ENCODE measurements at regions not wholly inside any gene's neighbourhood (a gene's known extent, or its start where the extent isn't known, plus 50 kb on each side); places are given as distances from the start of the nearest gene placed in this dataset.

- no peak overlapping the region for H3K27ac Mint-ChIP-seq
Measured at GRCh38 chr5:5649641-5650040, 227.2 kb downstream of the ICE1 start.

DNA sequence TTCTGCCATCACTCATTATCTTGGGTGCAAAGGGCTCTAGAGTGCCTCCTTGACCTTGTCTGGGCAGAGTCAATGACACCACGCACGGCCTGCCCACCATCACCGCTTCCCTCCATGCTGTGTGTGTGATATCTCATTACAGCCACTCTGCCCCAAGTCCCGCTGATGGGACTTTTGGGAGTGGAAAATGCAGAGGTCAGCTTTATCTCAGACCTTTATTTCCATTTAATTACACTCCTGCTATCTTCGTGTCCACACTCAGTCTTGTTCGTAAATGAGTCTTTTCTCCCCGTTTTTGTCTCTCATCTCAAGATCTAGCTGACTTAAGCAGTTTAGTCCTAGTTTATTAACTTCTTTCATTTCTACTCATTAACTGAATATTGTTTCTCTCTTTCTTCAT is 226.2 kb downstream of the ICE1 start:
- Mint-ChIP-seq H3K9me3 (peaks cover 0 to 3% of the 10 kb centered on the region in 2 donors), H3K36me3 (ENCODE audit: insufficient read depth in 2 of 2) (no peaks in the 10 kb centered on the region), H3K4me3 (no peak overlapping the region), H3K27ac (no peak overlapping the region), H3K27me3 (ENCODE audit: low read depth) (no peaks in the 10 kb centered on the region), H3K4me1 (ENCODE audit: low read depth) (no peaks in the 10 kb centered on the region)
- no peak for DNase-seq
- ATAC-seq (replicated peaks in 1 of 2): no peak

More at GRCh38 chr5:5649641-5650040, 227.2 kb downstream of the ICE1 start:
- Mint-ChIP-seq H3K4me3 (no peak overlapping the region), H3K4me1 (ENCODE audit: low read depth) (no peaks in the 10 kb centered on the region), H3K9me3 (peaks cover 0 to 3% of the 10 kb centered on the region in 2 donors), H3K36me3 (ENCODE audit: insufficient read depth in 2 of 2) (no peaks in the 10 kb centered on the region), H3K27me3 (ENCODE audit: low read depth) (no peaks in the 10 kb centered on the region)
- ATAC-seq (replicated peaks in 1 of 2) (no peak), DNase-seq (no peak)

GRCh38 chr5:5645891-5646290 is 223.4 kb downstream of the ICE1 start:
- DNase-seq (no peak), ATAC-seq (replicated peaks in 1 of 2) (no peak)
- H3K9me3 Mint-ChIP-seq: peaks cover 0 to 3% of the 10 kb centered on the region in 2 donors
- no peak overlapping the region for H3K4me3 Mint-ChIP-seq
- H3K27me3 Mint-ChIP-seq (ENCODE audit: low read depth): peaks cover 11% of the 10 kb centered on the region
- H3K27ac Mint-ChIP-seq: no peak overlapping the region
- no peaks in the 10 kb centered on the region for H3K4me1 Mint-ChIP-seq (ENCODE audit: low read depth)
- no peaks in the 10 kb centered on the region for H3K36me3 Mint-ChIP-seq (ENCODE audit: insufficient read depth in 2 of 2)

DNA sequence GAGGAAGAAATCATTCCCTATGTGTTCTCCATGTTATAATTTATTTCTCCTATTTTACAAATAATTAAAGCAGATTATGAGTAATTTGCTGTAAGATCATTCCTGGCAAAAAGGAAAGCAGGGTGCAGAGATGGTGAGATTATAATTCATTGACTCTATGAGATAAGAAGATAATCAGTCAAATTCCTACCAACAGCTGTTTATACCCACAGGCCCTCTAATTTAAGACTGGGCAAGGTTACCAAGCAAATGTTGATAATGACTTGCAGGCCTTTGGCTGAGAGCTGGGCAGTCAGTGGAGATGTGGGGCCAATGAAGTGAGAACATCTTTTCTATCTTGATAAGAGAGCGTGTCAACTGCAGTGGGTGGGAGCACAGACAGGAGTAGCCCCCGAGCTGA is 222.7 kb downstream of the ICE1 start:
- H3K36me3 Mint-ChIP-seq (ENCODE audit: insufficient read depth in 2 of 2): no peaks in the 10 kb centered on the region
- no peak overlapping the region for H3K27ac Mint-ChIP-seq
- no peaks in the 10 kb centered on the region for H3K4me1 Mint-ChIP-seq (ENCODE audit: low read depth)
- H3K9me3 Mint-ChIP-seq: peaks cover 0 to 3% of the 10 kb centered on the region in 2 donors
- peaks cover 11% of the 10 kb centered on the region for H3K27me3 Mint-ChIP-seq (ENCODE audit: low read depth)
- DNase-seq: no peak
- no peak for ATAC-seq (replicated peaks in 1 of 2)
- H3K4me3 Mint-ChIP-seq: no peak overlapping the region

DNA sequence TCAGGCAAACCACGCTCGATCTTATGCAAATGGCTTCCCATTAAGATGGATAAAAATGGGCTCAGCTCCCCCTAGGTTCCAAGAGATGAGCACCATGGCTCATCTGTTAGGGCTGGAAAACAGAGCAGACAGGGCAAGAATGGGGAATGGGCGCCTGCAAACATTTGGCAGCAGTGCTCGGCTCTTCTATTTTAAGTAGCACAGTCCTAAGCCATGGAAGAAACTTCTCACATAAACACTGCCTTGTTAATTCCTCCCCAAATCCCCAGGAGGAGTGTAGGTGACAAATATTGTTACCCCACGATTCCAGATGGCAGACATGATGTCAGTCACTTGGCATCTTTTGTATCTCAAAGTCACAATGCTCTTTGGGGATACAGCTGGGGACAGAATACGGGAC is 221.8 kb downstream of the ICE1 start:
- DNase-seq: no peak
- H3K4me1 Mint-ChIP-seq (ENCODE audit: low read depth): no peaks in the 10 kb centered on the region
- no peaks in the 10 kb centered on the region for H3K36me3 Mint-ChIP-seq (ENCODE audit: insufficient read depth in 2 of 2)
- H3K9me3 Mint-ChIP-seq: peaks cover 0 to 3% of the 10 kb centered on the region in 2 donors
- peaks cover 18% of the 10 kb centered on the region for H3K27me3 Mint-ChIP-seq (ENCODE audit: low read depth)
- no peak for ATAC-seq (replicated peaks in 1 of 2)
- H3K4me3 Mint-ChIP-seq: no peak overlapping the region
- no peak overlapping the region for H3K27ac Mint-ChIP-seq

DNA sequence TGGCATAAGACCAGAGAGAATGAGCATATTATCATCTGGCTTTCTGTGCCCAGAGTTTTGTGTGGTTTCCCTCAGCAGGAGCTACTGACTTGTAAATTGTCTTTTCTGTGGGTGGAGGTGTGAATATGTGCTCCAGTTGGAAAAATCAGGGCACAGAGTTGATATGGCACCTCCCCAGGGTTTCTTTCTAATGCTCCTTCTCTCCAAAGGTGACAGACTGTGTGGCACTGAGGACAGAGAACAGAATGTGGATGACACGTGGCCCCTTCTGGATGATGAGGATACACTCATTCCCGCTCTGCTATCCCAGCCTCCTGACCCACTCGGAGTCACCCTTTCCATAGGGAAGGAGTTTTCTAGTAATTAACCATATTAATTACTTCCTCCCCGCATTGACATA is 221.0 kb downstream of the ICE1 start:
- Mint-ChIP-seq H3K27me3 (ENCODE audit: low read depth) (peaks cover 18% of the 10 kb centered on the region), H3K27ac (no peak overlapping the region), H3K36me3 (ENCODE audit: insufficient read depth in 2 of 2) (no peaks in the 10 kb centered on the region), H3K4me1 (ENCODE audit: low read depth) (no peaks in the 10 kb centered on the region), H3K9me3 (no peaks in the 10 kb centered on the region), H3K4me3 (no peak overlapping the region)
- ATAC-seq (replicated peaks in 1 of 2): no peak
- no peak for DNase-seq

DNA sequence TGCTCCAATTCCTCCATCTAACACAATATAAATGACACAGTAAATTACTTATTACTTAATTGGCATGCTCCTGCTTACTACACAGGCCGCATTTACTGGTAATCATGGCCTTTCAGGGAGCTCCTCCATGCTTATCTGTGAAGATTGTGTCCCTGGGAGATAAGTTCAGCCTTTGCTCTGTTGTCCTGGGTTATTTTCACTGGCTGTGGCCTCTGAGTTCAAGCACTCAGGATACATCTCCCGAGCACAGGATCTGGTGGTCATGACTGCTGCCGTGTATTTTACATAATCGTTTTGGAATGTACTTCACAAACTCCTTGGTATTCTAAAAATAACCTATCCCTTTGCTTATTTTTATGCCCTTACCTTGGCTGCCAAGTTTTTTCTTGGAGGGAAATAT is 215.7 kb downstream of the ICE1 start:
- no peaks in the 10 kb centered on the region for H3K9me3 Mint-ChIP-seq
- ATAC-seq (replicated peaks in 1 of 2): no peak
- H3K4me3 Mint-ChIP-seq: no peak overlapping the region
- H3K27me3 Mint-ChIP-seq (ENCODE audit: low read depth): peaks cover 26% of the 10 kb centered on the region
- H3K4me1 Mint-ChIP-seq (ENCODE audit: low read depth): no peaks in the 10 kb centered on the region
- no peak overlapping the region for H3K27ac Mint-ChIP-seq
- DNase-seq: no peak
- no peaks in the 10 kb centered on the region for H3K36me3 Mint-ChIP-seq (ENCODE audit: insufficient read depth in 2 of 2)

DNA sequence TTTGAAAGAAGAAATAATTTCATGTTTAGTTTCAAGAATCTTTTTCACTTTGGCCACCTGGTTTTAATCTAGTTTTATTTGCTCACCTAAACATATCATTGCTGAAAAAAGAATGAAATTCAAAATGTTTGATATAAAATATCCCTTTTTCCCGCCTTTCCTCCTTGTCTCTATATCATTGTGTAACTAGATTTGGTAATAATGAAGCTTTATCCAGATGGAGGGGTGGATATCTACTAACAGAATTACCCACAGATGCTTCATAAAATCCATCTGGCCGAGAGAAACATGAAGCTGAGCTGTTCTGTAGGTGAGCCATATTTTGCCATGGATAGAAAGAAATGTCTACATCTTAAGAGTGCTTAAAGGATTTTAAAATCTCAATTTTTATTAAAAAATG is 214.7 kb downstream of the ICE1 start:
- ATAC-seq (replicated peaks in 1 of 2): no peak
- no peak for DNase-seq
- no peak overlapping the region for H3K27ac Mint-ChIP-seq
- H3K4me3 Mint-ChIP-seq: no peak overlapping the region
- H3K27me3 Mint-ChIP-seq (ENCODE audit: low read depth): peaks cover 26% of the 10 kb centered on the region
- H3K4me1 Mint-ChIP-seq (ENCODE audit: low read depth): no peaks in the 10 kb centered on the region
- no peaks in the 10 kb centered on the region for H3K9me3 Mint-ChIP-seq
- H3K36me3 Mint-ChIP-seq (ENCODE audit: insufficient read depth in 2 of 2): no peaks in the 10 kb centered on the region

DNA sequence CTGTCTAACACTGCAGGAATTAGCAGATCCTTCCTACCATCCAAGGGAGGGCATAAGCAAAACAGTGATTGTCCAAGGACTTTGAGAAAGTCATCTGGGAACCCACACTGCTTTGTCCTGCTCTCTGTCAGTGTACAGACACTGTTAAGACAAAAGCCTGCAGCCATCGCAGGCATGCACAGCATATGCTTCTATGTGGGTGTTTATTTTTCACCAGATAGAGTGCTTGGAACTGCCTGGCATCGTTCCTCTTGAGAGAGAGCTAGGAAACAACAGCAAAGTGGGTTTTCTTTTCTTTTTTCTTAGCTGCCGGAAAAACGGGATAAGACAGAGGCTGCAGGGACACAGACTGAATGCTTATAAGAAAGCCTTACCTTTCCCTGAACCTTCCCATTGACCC is 212.3 kb downstream of the ICE1 start:
- Mint-ChIP-seq H3K4me3 (no peak overlapping the region), H3K4me1 (ENCODE audit: low read depth) (no peaks in the 10 kb centered on the region), H3K36me3 (ENCODE audit: insufficient read depth in 2 of 2) (no peaks in the 10 kb centered on the region), H3K27ac (no peak overlapping the region), H3K9me3 (no peaks in the 10 kb centered on the region), H3K27me3 (ENCODE audit: low read depth) (peaks cover 14% of the 10 kb centered on the region)
- DNase-seq (no peak), ATAC-seq (replicated peaks in 1 of 2) (no peak)

- H3K4me1 Mint-ChIP-seq (ENCODE audit: low read depth): no peaks in the 10 kb centered on the region
- H3K9me3 Mint-ChIP-seq: no peaks in the 10 kb centered on the region
- no peak overlapping the region for H3K27ac Mint-ChIP-seq
- no peak overlapping the region for H3K4me3 Mint-ChIP-seq
- H3K27me3 Mint-ChIP-seq (ENCODE audit: low read depth): peaks cover 8% of the 10 kb centered on the region
- H3K36me3 Mint-ChIP-seq (ENCODE audit: insufficient read depth in 2 of 2): no peaks in the 10 kb centered on the region
- no peak for DNase-seq
- ATAC-seq (replicated peaks in 1 of 2): no peak
Measured at GRCh38 chr5:5633579-5633978, 211.1 kb downstream of the ICE1 start.

GRCh38 chr5:5632678-5633077 is 210.2 kb downstream of the ICE1 start:
- ATAC-seq (replicated peaks in 1 of 2): no peak
- Mint-ChIP-seq H3K27ac (no peak overlapping the region), H3K36me3 (ENCODE audit: insufficient read depth in 2 of 2) (no peaks in the 10 kb centered on the region), H3K4me3 (no peak overlapping the region), H3K9me3 (no peaks in the 10 kb centered on the region), H3K27me3 (ENCODE audit: low read depth) (peaks cover under 1% of the 10 kb centered on the region), H3K4me1 (ENCODE audit: low read depth) (no peaks in the 10 kb centered on the region)
- no peak for DNase-seq

DNA sequence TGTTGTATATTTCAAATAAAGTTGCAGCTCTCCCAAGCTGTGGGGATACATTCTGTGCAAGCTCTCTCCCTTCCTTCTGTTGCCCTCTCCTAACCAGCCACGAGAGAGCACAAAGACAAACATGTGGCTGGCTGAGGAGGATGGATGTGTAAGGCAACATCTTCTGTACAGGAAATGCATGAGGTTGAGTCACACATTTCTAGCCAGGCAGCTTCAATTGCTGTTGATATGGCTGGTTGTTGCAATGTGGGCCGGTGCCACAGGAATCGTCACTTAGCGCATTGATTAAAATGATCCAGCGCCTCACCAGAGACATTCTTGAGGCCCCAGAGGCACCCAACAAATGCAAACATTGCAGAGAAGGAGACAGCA is 207.1 kb downstream of the ICE1 start:
- H3K36me3 Mint-ChIP-seq (ENCODE audit: insufficient read depth in 2 of 2): no peaks in the 10 kb centered on the region
- H3K4me1 Mint-ChIP-seq (ENCODE audit: low read depth): no peaks in the 10 kb centered on the region
- peaks cover 0 to 1% of the 10 kb centered on the region in 2 donors for H3K9me3 Mint-ChIP-seq
- H3K27ac Mint-ChIP-seq: no peak overlapping the region
- no peak overlapping the region for H3K4me3 Mint-ChIP-seq
- ATAC-seq (replicated peaks in 1 of 2): no peak
- H3K27me3 Mint-ChIP-seq (ENCODE audit: low read depth): no peaks in the 10 kb centered on the region
- DNase-seq: no peak

GRCh38 chr5:5628866-5629606 is 206.6 kb downstream of the ICE1 start:
- no peak overlapping the region for H3K4me3 Mint-ChIP-seq
- DNase-seq (no peak), ATAC-seq (replicated peaks in 1 of 2) (no peak)
- no peaks in the 10 kb centered on the region for H3K36me3 Mint-ChIP-seq (ENCODE audit: insufficient read depth in 2 of 2)
- peaks cover 1 to 4% of the 10 kb centered on the region in 2 donors for H3K9me3 Mint-ChIP-seq
- no peaks in the 10 kb centered on the region for H3K4me1 Mint-ChIP-seq (ENCODE audit: low read depth)
- H3K27ac Mint-ChIP-seq: no peak overlapping the region
- no peaks in the 10 kb centered on the region for H3K27me3 Mint-ChIP-seq (ENCODE audit: low read depth)

DNA sequence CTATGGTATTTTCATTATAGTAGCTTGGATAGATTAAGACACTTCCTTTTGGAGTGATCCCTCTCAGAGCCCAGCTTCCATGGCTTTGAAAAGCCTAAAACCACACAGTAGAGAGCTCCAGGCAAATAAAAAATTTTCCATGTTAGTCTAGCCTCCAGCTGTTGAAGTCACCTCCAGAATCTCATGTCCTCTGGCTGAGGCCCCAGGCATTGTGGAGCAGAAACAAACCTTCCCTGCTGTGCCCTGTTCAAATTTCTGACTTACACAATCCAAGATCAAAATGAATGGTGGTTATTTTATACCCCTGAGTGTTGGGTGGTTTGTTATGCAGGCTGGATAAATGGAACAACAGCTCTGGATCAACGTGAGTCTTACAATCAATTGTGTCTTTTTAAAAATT is 203.9 kb downstream of the ICE1 start:
- no peak for ATAC-seq (replicated peaks in 1 of 2)
- no peak for DNase-seq
- Mint-ChIP-seq H3K36me3 (ENCODE audit: insufficient read depth in 2 of 2) (peaks cover 4 to 7% of the 10 kb centered on the region in 2 donors), H3K4me1 (ENCODE audit: low read depth) (no peaks in the 10 kb centered on the region), H3K9me3 (peaks cover 6 to 13% of the 10 kb centered on the region in 2 donors), H3K4me3 (no peak overlapping the region), H3K27ac (no peak overlapping the region), H3K27me3 (ENCODE audit: low read depth) (no peaks in the 10 kb centered on the region)

Measured in activated T-cell treated with anti-CD3 and anti-CD28 coated beads, Interleukin-2, amount 50 U/mL, for 72 hours (primary cell).